EL (cell line): ENCODE measurements at regions not wholly inside any gene's neighbourhood (a gene's known extent, or its start where the extent isn't known, plus 50 kb on each side); places are given as distances from the start of the nearest gene placed in this dataset.
A peak's percentile ranks its signal among the peaks of the same experiment; 100 is the strongest.

ENCODE experiments used
- DNase-seq: peaks from one replicate; pipeline ENCODE4 v3.0.0-alpha.2; 2016

DNA sequence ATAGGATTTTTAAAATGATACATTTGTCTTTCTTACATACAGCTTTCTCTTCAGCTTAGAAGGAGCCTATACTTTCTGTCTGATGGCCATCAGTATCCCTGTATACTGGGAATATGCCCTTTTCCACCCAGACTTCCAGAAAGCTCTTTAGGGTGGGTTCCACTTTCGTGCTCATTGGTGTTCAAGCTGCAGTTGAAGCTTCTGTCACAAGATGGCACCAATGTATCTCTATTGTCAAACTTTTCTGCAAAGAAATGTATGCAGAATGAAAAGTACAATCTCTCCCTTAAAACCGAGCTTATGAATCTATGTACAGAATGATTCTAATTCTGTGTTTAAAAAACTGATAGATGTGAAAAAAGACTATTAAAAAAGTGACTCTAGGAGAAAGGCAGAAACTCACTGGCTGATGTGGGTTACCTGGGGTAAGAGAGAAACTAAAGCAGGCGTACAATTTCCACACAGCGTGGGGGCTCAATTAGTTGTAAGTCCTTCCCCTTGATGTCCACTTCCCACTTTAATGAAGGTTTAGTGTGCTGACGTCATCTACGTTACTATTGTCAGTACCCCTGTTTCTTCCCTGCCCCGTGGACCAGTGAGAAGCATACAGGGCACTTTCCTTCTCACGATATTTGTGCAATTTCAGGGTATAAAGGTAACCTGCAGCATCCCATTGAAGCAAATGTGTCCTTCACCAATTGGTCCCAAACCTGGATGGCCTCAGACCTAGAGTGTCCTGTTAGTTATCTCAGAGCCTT lies 57.3 kb upstream of the TCEAL2 start:
- peak; percentile 27 for DNase-seq

DNA sequence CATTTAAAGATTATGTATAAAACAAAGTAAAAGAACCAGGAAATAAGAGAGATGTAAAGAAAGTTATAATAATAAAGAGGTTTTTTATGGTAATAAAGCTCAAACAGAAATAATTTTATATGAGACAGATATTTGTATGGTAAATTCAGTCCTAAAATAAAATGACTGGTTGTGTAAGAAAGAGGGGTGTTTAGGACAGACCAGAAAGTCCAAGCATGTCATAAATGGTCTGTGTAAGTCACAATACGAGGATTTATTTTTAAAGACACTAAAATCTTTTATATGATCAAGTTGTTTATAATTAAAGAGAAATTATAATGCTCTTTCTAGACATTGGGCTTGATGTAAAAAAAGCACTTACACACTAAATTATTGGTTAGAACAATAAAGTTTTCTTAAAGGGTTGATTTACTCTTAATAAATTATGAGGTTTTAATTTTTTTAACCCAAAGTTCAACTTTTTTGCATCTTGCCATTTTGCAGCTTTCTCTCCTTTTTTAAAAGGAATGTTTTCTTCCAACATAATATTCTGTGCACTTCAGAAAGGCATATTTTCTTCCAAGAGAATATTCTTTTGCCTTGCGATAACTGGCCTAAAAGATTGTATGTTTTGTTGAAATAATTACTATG lies 61.9 kb upstream of the TCEAL2 start:
- no peak for DNase-seq

DNA sequence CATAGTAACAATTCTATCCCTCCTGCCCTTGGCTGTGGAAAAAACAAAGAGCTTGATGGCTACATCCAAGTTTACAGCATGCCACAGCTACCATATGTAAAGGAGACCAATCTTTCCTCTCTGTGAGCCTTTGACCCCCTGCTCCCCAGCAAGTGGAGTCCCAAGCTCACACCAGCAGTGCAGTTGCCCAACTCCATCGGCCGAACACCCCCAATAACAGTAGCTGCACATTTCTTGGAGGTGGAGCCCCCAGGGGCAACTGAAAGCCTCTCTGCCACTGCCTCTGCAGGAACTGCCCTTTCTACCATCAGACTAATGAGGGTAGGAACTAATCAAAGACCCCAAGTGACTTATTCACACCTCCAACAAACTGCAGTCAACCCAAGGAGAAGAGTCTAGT lies 81.0 kb upstream of the TCEAL2 start:
- DNase-seq, result no peak

DNA sequence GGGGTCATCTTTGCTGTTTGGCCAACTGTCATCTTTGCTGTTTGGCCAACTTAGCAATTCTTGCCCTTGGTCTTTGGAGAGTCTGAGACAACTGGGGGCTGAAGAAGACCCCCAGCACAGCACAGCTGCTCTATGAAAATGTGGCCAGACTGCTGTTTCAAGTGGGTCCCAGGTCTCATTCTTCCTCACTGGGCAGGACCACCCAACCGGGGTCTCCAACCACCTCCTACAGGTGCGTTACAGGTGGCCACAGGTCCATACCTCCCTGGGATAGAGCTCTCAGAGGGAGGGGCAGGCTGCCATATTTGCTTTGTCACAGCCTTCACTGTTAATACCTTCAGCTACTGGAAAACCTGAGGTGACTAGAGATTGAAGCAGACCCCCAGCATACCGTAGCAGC lies 82.1 kb upstream of the TCEAL2 start:
- DNase-seq, result no peak

DNA sequence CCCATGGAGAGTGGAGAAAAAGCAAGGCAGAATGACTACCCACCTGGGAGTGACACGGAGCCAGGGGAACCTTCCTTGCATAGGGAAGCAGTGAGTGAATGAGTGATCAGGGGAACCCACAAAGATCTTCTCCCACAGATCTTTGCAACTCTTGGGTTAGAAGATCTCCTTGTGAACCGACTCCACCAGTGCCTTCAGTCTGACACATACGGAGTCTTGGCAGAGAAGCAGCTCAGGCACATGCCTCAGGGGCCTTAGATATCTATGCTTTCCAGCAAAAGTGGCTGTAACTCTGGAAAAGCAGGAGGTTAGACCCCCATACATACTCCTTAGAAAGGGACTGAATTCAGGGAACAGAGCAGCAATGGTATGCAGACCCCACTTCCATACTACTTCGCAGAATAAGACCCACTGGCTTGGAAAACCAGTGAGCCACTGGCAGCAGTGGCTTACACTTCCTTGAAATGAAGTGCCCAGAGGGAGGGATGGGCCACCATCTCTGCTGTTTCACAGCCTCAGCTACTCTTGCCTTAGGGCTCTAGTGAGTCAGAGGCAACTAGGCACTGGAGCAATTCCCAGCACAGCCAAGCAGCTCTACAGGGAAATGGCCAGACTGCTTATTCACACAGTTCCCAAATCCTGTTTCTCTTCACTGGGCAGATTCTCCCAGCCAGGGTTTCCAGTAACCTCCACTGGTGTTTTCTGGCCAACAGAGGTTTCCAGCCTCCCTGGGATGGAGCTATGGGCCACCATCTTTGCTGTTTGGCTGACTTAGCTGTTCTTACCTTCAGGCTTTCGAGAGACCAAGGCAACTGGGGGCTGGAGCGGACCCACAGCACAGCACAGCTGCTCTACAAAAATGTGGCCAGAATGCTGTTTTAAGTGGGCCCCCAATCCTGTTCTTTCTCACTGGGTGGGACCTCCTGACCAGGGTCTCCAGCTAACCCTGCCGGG lies 82.8 kb upstream of the TCEAL2 start:
- peak; percentile 81 for DNase-seq

DNA sequence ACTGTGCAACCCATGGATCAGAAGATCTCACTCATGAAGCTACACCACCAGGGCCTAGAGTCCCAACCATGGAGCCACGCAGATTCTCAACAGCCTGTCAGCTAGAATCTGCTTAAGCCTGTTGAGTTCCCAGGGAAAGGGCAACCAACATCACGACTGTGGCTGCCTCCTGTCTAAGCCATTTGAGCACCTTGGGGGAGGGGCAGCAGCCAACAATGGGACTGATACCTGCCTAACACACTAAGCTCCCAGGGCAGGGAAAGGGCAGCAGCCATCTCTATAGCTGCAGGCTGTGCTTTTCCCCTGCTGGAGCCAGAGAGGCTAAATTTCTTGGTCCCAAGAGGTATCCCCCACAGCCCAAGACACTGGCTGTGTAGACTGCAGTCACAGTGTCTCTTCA lies 96.5 kb upstream of the TCEAL2 start:
- DNase-seq, result no peak

DNA sequence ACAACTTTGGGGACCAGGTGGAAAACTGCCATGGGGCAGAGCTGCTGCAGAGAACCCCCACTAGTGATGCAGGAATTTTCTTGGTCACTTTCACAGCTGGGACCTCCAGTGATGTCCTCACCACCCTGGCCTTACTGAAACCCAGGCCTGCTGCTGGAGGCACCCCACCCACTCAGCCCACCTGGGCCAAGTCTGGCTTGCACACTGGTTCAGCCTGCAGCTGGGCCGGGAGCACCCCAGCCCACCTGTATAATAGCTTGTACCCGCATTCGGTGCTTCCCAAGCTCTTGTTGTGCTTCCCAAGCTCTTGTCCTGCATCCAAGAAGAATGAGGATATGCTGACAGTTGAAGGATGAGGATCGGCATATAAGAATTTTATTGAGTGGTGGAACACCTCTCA lies 86.4 kb upstream of the ZMAT1 start:
- no peak for DNase-seq

DNA sequence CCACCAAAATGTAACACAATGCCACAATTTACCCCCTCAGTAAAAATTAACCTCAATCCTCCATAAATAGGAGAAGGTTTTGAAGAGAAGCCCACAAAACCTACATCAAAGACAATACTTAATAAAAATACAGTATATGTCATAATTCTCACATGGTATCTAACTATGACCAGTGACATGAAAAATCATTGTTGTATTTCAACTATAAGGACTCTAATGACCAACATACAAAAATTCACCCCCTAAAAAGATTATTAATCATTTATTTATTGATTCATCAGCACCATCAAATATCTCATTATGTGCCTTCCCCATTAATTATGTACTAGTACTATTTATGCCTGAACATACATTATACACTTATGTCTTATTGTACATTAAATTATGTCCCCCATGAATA lies 77.1 kb upstream of the ZMAT1 start:
- no peak for DNase-seq

DNA sequence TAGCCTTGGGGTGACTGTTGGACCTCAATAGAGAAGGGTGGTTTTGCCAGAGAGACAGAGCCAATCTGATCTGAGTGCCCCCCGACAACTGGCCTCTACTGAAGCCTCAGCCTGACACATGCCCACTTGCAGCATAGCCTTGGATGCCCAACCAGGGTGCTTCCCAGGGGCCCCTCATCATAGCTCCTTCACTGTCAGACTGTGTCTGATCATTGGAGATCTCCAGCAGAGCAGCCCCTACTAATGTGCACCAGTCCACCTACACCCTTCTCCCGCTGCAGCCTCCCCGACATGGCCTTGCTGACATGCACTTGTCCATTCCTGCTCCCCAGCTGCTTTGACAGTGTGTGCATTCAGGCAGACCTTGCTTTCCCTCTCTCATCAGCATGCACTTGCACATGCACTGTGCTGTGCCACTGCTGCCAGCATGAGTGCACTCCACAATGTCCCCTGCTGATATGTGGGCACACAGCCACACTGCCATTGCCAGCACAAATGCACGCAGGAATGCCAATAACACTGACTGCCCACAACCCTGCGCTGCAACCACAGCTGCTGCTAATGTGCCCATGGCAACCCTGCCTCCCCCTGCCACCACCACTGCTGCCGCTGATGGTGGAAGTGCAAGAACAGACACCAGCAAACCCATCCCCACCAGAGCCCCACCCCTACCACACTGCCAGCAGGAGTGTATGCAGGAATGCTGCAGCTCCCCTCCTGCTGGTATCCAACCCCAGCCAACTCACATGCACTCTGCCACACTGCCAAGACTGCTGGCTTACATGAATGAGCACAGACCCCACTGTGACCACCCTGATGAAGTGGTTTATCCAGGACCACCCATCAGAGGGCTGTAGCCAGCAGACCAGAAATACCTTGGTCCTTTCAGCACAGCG lies 68.1 kb upstream of the ZMAT1 start:
- DNase-seq, result no peak

DNA sequence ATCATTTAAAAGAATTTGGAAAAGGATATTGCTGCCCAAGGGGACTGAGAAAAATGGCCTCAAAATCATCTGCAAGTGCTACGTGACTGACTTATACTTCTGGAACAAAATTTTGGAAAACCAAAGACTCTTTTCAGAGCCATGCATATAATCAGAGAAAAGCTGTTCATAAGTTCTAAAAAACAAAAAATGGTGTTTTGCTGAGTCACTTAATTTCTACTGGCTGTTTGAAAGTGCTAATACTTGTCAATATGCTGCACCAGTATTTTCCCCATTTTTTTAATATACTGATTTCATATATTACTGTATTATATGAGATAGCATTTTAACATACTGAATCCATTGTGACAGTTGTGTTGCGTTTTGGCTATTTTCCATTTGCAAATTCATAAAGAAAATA lies 61.5 kb upstream of the ZMAT1 start:
- DNase-seq, result no peak

DNA sequence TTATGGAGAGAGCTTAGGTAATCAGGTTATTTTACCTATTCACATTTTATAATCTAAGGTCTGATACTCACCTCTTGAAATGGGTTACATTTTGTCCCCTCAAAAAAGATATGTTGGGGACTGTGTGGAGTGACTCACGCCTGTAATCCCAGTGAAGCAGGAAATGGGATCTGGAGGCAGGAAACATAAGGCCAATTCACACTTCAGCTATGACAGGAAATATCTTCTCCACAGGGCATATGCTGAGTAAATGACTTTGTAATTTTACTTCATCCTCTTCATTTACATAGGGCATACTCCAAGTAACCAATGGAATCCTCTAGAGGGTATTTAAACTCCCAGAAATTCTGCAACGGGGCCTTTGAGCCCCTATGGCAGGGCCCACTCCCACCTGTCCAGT lies 54.8 kb upstream of the ZMAT1 start:
- DNase-seq, result peak; percentile 61
